Neutrophil (primary cell): ENCODE measurements at regions not wholly inside any gene's neighbourhood (a gene's known extent, or its start where the extent isn't known, plus 50 kb on each side); places are given as distances from the start of the nearest gene placed in this dataset.

Source experiments
- H3K27ac ChIP-seq: fragments of 200-600 bp; sonication (generic); 2 replicates; pipeline ENCODE4 v1.5.1; 2016; ENCODE audit warnings: mild to moderate bottlenecking, moderate library complexity
- H3K27me3 ChIP-seq: fragments of 200-600 bp; sonication (generic); 2 replicates; pipeline ENCODE4 v1.6.0; 2016; ENCODE audit warnings: mild to moderate bottlenecking
- H3K36me3 ChIP-seq: fragments of 200-600 bp; sonication (generic); 2 replicates; pipeline ENCODE4 v1.5.1; 2017
- H3K4me1 ChIP-seq, 2 experiments: fragments of 200-600 bp in 1 of 2; sonication (generic) in 1 of 2; 1 replicate in 1 of 2; 2 replicates in 1 of 2; pipeline versions ENCODE4 v1.5.1 to v1.6.1; 2013 to 2016; ENCODE audit warnings: low read depth in 1 of 2, low read length in 1 of 2, mild to moderate bottlenecking in 1 of 2, moderate library complexity in 1 of 2; ENCODE audit not compliant: control insufficient read depth in 1 of 2, insufficient read depth in 1 of 2
- H3K4me3 ChIP-seq, 2 experiments: fragments of 200-600 bp in 1 of 2; sonication (generic) in 1 of 2; 1 replicate in 1 of 2; 2 replicates in 1 of 2; pipeline ENCODE4 v1.5.1; 2013 to 2016; ENCODE audit warnings: low read depth in 1 of 2, low read length in 1 of 2, mild to moderate bottlenecking in 1 of 2, moderate library complexity in 1 of 2
- H3K9me3 ChIP-seq: fragments of 200-600 bp; sonication (generic); 2 replicates; pipeline ENCODE4 v1.5.1; 2016
- TF ChIP-seq, protein P1 (sequence below): fragments of 200-600 bp; sonication (generic); IDR thresholded peaks from 2 replicates; pipeline ENCODE4 v1.5.1; 2016; ENCODE audit warnings: antibody characterized with exemption

DNA sequence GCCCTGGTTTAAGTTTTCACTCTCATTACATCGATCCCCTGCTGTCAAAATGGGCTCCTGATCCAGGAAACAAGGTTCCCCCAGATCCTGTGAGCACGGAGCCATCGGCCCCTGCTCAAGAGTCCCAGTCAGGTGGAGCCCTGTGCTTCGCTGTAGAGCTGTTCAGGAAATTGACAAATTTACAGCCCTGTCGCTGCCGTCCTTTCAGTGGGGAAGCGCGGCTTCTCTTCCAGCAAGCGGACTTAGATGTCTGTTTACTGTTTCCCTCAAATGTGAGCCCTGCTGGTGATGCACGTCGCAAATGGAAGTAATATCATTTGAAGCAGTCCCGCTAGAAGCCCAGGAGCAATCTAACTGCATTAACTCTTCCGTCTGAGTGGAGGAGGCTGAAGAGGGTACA, 760.9 kb upstream of the WWC1 start:
- Histone ChIP-seq H3K9me3 (no peaks in the 10 kb centered on the region), H3K4me1 (no peaks in the 10 kb centered on the region), H3K36me3 (no peaks in the 10 kb centered on the region), H3K4me3 (no peak overlapping the region), H3K27ac (no peak overlapping the region), H3K27me3 (no peaks in the 10 kb centered on the region)
- TF ChIP-seq, protein P1, sequence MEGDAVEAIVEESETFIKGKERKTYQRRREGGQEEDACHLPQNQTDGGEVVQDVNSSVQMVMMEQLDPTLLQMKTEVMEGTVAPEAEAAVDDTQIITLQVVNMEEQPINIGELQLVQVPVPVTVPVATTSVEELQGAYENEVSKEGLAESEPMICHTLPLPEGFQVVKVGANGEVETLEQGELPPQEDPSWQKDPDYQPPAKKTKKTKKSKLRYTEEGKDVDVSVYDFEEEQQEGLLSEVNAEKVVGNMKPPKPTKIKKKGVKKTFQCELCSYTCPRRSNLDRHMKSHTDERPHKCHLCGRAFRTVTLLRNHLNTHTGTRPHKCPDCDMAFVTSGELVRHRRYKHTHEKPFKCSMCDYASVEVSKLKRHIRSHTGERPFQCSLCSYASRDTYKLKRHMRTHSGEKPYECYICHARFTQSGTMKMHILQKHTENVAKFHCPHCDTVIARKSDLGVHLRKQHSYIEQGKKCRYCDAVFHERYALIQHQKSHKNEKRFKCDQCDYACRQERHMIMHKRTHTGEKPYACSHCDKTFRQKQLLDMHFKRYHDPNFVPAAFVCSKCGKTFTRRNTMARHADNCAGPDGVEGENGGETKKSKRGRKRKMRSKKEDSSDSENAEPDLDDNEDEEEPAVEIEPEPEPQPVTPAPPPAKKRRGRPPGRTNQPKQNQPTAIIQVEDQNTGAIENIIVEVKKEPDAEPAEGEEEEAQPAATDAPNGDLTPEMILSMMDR = no peak

DNA sequence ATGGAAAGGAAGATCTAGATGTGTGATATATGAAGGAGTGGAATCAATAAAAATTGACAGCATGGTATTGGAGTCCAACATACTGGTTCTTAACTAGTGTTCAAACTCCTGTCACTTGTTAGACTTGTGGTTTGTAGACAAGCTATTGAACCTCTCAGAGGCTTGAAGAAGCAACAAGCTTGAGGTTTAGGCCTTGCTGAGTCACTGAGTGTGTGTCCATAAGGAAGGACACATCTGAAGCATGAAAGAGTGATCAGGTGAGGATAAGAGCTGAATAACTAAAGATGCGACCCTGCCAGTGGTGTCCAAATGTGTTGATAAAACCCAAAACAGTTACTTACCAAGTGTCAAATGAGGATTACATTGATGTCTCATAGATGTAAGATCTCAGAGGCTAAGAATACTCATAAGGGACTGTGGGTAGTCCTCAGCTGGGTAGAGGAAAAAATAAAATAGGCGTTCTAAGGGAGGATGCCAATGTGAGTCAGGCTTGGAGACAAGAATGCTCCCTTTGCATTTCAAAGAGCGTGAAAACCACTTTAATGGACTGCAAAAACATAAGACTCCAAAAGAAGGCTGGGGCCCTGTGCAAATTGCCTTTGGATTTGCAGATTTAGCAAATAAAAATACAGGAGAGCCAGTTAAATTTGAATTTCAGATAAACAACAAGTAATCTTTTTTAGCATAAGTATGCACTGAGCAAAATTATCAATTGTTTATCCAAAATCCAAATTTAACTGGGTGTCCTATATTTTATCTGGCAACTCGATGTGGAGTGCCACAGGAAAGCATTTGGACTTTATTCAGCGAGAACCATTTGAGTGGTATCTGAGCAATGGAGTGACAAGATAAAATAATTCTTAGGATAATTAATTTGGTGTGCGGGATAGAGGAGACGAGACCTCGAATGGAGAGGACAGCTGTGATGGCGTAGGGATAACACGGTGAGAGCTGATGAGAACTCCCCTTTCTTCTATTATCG, 757.3 kb upstream of the WWC1 start:
- H3K27ac ChIP-seq = no peak overlapping the region
- H3K4me1 ChIP-seq = no peaks in the 10 kb centered on the region
- H3K27me3 ChIP-seq = no peaks in the 10 kb centered on the region
- H3K9me3 ChIP-seq = no peaks in the 10 kb centered on the region
- TF ChIP-seq, protein P1 = no peak
- H3K4me3 ChIP-seq = no peak overlapping the region
- H3K36me3 ChIP-seq = no peaks in the 10 kb centered on the region

DNA sequence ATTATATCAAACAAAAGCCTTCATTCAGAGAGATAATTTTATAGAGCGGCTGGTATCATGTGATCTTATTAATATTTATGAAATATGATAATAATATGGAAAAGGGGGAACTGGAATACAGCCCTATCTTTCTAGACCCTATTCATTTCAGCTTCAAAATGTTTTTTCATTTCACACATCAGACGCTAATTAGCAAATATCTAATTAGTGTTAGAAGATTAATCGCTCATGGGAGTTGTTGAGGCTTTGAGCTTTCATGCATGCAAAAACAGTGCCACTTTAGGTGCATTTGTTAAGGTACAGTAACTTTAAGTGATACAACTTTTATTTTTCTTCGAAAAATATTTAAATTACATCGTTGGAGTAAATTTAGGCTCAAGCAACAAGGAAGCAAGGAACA, 751.7 kb upstream of the WWC1 start:
- Histone ChIP-seq H3K4me3 (no peak overlapping the region), H3K27ac (no peak overlapping the region), H3K4me1 (no peaks in the 10 kb centered on the region), H3K36me3 (no peaks in the 10 kb centered on the region), H3K27me3 (no peaks in the 10 kb centered on the region), H3K9me3 (no peaks in the 10 kb centered on the region)
- TF ChIP-seq, protein P1 = no peak

DNA sequence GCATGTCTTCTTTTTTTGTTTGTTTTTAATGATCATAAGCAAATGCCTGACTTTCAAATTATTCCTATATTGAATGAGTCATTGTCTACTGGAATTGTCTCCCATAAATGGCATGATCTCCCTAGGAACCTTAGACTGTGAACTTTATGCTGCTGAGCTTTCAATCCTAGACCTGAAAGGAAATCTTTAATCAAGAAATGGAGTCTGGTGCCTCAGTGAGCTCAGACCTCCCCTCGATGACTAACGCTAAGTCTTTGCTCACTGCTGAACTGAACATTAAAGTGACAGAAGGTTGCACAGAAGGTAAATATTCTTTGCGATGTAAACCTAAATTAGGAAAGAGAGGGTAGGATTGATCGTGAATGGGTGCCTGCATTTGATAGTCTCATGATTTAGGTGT, 745.2 kb upstream of the WWC1 start:
- no peaks in the 10 kb centered on the region for H3K4me1 ChIP-seq
- TF ChIP-seq, protein P1 = no peak
- H3K27me3 ChIP-seq = no peaks in the 10 kb centered on the region
- no peak overlapping the region for H3K27ac ChIP-seq
- no peaks in the 10 kb centered on the region for H3K36me3 ChIP-seq
- no peaks in the 10 kb centered on the region for H3K9me3 ChIP-seq
- no peak overlapping the region for H3K4me3 ChIP-seq

DNA sequence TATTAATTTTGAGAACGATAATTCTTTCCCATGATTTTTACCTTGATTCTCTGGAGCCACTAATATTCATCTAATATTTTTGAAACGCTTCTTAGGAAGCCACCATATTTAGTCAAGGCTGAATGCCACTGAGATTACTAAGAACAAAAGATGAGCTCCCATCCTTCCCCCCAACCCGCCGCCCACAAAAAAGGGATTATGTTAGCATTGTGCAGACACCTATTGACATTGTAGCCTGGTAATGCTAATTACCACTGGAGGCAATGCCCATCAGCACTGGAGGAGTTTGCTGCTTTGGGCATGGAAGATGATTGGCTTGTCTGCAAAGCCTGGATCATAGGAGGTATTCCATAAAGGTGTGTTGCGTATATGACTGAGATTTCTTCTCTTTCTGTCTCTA, 739.1 kb upstream of the WWC1 start:
- Histone ChIP-seq H3K27ac (no peak overlapping the region), H3K9me3 (no peaks in the 10 kb centered on the region), H3K27me3 (no peaks in the 10 kb centered on the region), H3K4me3 (no peak overlapping the region), H3K4me1 (no peaks in the 10 kb centered on the region), H3K36me3 (no peaks in the 10 kb centered on the region)
- TF ChIP-seq, protein P1 = no peak
